ENCODE measurements at regions not wholly inside any gene's neighbourhood (a gene's known extent, or its start where the extent isn't known, plus 50 kb on each side); places are given as distances from the start of the nearest gene placed in this dataset.

- TF ChIP-seq CTCF (IDR thresholded peaks at IDR 0.05) (no peak), EP300 (IDR thresholded peaks at IDR 0.05) (no peak)
These were observed 365.8 kb upstream of the MYT1L start for GRCh38 chr2:2696733-2697455.
